ENCODE measurements at regions not wholly inside any gene's neighbourhood (a gene's known extent, or its start where the extent isn't known, plus 50 kb on each side); places are given as distances from the start of the nearest gene placed in this dataset.

DNA sequence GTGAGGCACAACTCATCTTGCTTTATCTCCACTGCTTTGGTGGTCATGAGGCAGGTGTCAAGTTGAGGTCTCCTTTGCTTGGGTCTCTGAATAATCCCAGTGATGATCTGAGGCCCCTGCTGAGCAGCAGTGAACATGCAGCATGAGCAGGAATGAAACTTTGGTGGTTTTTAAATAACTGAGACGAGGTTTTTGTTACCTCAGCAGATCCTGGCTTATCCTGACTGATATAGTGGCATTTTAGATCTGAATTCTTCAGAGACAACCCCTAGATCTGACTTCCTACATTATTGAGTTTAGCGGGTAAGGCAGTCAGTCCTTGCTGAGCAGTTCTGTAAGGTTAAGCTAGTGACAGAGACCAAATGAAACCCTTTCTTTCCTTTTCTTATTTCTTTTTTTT is 230.4 kb downstream of the ARRDC4 start:
- Histone ChIP-seq H3K36me3 (ENCODE audit: insufficient read depth, low read length) (no peaks in the 10 kb centered on the region), H3K9me2 (ENCODE audit: low read depth, low read length) (no peaks in the 10 kb centered on the region), H2AFZ (ENCODE audit: low read length) (no peak overlapping the region), H3K4me1 (ENCODE audit: insufficient read depth, low read length, severe bottlenecking) (no peaks in the 10 kb centered on the region), H3K79me2 (ENCODE audit: insufficient read depth, low read length) (no peaks in the 10 kb centered on the region), H3K9ac (ENCODE audit: low read length) (no peak overlapping the region), H3K9me3 (ENCODE audit: low read length) (no peaks in the 10 kb centered on the region), H3K27me3 (ENCODE audit: insufficient read depth, low read length) (peaks cover 4% of the 10 kb centered on the region; the same call in 1 of the 2 replicates), H3K4me3 (ENCODE audit: low read depth, low read length, poor library complexity, severe bottlenecking) (no peak overlapping the region), H4K20me1 (ENCODE audit: insufficient read depth, low read length) (no peaks in the 10 kb centered on the region), H3F3A (ENCODE audit: insufficient read depth, low read length) (no peaks in the 10 kb centered on the region), H3K27ac (ENCODE audit: low read depth, low read length, poor library complexity, severe bottlenecking) (no peak overlapping the region), H3K4me2 (ENCODE audit: low read length) (no peak overlapping the region)
- TF ChIP-seq EZH2 (IDR thresholded peaks at IDR 0.05; ENCODE audit: borderline replicate concordance, low read length): no peak
- TF ChIP-seq, protein P1, sequence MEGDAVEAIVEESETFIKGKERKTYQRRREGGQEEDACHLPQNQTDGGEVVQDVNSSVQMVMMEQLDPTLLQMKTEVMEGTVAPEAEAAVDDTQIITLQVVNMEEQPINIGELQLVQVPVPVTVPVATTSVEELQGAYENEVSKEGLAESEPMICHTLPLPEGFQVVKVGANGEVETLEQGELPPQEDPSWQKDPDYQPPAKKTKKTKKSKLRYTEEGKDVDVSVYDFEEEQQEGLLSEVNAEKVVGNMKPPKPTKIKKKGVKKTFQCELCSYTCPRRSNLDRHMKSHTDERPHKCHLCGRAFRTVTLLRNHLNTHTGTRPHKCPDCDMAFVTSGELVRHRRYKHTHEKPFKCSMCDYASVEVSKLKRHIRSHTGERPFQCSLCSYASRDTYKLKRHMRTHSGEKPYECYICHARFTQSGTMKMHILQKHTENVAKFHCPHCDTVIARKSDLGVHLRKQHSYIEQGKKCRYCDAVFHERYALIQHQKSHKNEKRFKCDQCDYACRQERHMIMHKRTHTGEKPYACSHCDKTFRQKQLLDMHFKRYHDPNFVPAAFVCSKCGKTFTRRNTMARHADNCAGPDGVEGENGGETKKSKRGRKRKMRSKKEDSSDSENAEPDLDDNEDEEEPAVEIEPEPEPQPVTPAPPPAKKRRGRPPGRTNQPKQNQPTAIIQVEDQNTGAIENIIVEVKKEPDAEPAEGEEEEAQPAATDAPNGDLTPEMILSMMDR (IDR thresholded peaks at IDR 0.05; ENCODE audit: low read length): no peak

DNA sequence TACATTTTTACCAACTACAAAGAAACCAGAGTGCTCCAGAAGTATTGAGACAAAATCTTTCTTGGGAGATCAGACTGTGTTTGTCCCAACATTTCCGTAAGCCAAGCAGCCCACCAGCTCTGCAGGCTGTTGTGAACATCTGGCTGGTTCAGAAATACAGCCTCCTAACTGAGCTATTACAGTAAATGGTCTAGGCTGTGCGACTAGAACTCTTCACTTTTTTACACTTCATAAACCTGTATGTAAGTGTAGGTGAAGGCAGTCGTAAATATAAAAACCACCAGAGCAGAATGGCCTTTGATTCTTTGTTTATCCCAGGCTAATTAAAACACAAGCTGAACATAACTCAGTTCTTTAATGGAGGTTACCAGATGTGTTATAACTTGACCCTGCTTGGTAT is 235.3 kb downstream of the ARRDC4 start:
- Histone ChIP-seq H3K4me1 (ENCODE audit: insufficient read depth, low read length, severe bottlenecking) (no peaks in the 10 kb centered on the region), H3K9ac (ENCODE audit: low read length) (no peak overlapping the region), H3K36me3 (ENCODE audit: insufficient read depth, low read length) (no peaks in the 10 kb centered on the region), H3K9me2 (ENCODE audit: low read depth, low read length) (no peaks in the 10 kb centered on the region), H3K4me3 (ENCODE audit: low read depth, low read length, poor library complexity, severe bottlenecking) (no peak overlapping the region), H3K27me3 (ENCODE audit: insufficient read depth, low read length) (peaks cover 4% of the 10 kb centered on the region; the same call in 1 of the 2 replicates), H3K4me2 (ENCODE audit: low read length) (no peak overlapping the region), H3K9me3 (ENCODE audit: low read length) (no peaks in the 10 kb centered on the region), H2AFZ (ENCODE audit: low read length) (no peak overlapping the region), H3K79me2 (ENCODE audit: insufficient read depth, low read length) (no peaks in the 10 kb centered on the region), H4K20me1 (ENCODE audit: insufficient read depth, low read length) (no peaks in the 10 kb centered on the region), H3K27ac (ENCODE audit: low read depth, low read length, poor library complexity, severe bottlenecking) (no peak overlapping the region), H3F3A (ENCODE audit: insufficient read depth, low read length) (no peaks in the 10 kb centered on the region)
- TF ChIP-seq, protein P1 (IDR thresholded peaks at IDR 0.05; ENCODE audit: low read length): no peak
- TF ChIP-seq EZH2 (IDR thresholded peaks at IDR 0.05; ENCODE audit: borderline replicate concordance, low read length): no peak

DNA sequence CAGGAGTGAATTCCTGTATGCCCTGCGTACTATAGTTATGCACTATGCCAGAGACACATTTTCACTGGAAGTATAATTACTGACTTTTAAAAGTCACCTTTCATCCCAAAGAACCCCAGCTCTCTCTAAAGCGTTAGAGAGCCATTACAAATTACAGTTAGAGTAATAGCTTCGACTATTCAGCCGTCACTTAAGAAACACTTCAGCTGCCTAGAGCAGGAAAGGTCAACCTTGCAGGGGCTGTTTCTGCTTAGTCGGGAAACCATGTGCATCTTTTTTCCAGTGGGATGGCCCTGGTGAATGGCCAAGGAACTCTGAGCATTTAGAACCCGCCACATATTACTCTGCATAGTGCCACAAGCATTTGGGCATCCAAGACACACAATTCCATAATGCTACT is 235.9 kb downstream of the ARRDC4 start:
- H3K27ac ChIP-seq (ENCODE audit: low read depth, low read length, poor library complexity, severe bottlenecking): no peak overlapping the region
- H3K4me1 ChIP-seq (ENCODE audit: insufficient read depth, low read length, severe bottlenecking): no peaks in the 10 kb centered on the region
- H4K20me1 ChIP-seq (ENCODE audit: insufficient read depth, low read length): no peaks in the 10 kb centered on the region
- H3K9me3 ChIP-seq (ENCODE audit: low read length): no peaks in the 10 kb centered on the region
- H3F3A ChIP-seq (ENCODE audit: insufficient read depth, low read length): no peaks in the 10 kb centered on the region
- no peaks in the 10 kb centered on the region for H3K36me3 ChIP-seq (ENCODE audit: insufficient read depth, low read length)
- no peak overlapping the region for H3K4me3 ChIP-seq (ENCODE audit: low read depth, low read length, poor library complexity, severe bottlenecking)
- no peaks in the 10 kb centered on the region for H3K9me2 ChIP-seq (ENCODE audit: low read depth, low read length)
- peaks cover 4% of the 10 kb centered on the region; the same call in 1 of the 2 replicates for H3K27me3 ChIP-seq (ENCODE audit: insufficient read depth, low read length)
- H2AFZ ChIP-seq (ENCODE audit: low read length): no peak overlapping the region
- TF ChIP-seq, protein P1 (IDR thresholded peaks at IDR 0.05; ENCODE audit: low read length): no peak
- TF ChIP-seq EZH2 (IDR thresholded peaks at IDR 0.05; ENCODE audit: borderline replicate concordance, low read length): no peak
- no peaks in the 10 kb centered on the region for H3K79me2 ChIP-seq (ENCODE audit: insufficient read depth, low read length)
- no peak overlapping the region for H3K9ac ChIP-seq (ENCODE audit: low read length)
- H3K4me2 ChIP-seq (ENCODE audit: low read length): no peak overlapping the region
